ENCODE measurements at regions not wholly inside any gene's neighbourhood (a gene's known extent, or its start where the extent isn't known, plus 50 kb on each side); places are given as distances from the start of the nearest gene placed in this dataset.

DNA sequence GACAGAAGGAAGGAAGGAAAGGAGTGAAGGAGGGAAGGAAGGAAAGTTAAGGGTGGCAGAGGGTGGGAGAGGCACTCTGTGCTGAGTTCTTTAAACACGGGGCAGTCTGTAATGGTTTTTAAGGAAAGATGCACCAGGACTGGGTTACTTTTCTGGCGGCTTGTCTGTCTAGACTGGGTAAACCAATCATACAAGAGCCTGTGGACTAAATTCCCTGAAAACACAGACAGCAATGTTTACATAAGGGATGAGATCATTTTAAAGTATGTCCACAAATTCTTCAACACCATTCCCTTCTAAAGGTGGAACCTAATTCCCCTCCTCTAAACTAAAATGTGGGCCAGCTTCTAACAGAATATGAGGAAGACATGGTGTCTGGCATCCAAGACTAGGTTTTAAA is 235.5 kb upstream of the IGF1R start:
- Mint-ChIP-seq H3K27me3 (no peaks in the 10 kb centered on the region), H3K4me3 (no peak overlapping the region), H3K9me3 (peaks cover 3% of the 10 kb centered on the region in 3 donors), H3K4me1 (no peaks in the 10 kb centered on the region), H3K27ac (peak overlapping the region in 1 of 3 donors; percentile 4), H3K36me3 (no peaks in the 10 kb centered on the region)

DNA sequence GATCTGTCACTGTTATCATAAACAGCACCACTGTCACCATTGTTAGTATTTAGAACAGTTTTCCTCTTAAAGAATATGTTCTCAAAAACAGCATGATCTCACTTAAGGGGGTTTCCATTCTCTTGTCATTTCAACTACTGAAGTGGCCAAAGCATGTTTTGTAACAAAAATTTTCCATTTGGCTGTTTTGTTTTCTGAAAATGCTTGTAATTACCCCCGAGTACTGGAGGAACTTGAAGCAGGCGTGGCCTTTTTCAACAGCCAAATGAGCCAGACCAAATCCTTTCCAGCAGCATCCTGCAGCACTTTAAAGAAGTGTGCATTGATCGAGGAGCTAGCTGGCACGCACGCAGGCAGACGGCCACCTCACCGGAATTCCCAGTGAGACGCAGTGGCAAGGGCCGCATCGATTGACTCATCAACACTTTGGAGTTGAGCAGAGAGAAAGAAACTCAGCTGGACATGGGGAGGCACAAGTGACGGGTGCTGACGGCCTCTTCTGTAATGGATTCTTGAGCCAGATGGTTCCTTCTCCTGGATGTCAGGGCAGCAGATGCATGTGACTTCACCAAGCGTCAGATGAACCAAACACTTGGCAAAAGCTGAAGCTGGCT is 234.3 kb upstream of the IGF1R start:
- H3K27ac Mint-ChIP-seq, result no peak overlapping the region
- H3K9me3 Mint-ChIP-seq, result peaks cover 3% of the 10 kb centered on the region in 3 donors
- H3K4me3 Mint-ChIP-seq, result no peak overlapping the region
- H3K4me1 Mint-ChIP-seq, result no peaks in the 10 kb centered on the region
- H3K27me3 Mint-ChIP-seq, result no peaks in the 10 kb centered on the region
- no peaks in the 10 kb centered on the region for H3K36me3 Mint-ChIP-seq

DNA sequence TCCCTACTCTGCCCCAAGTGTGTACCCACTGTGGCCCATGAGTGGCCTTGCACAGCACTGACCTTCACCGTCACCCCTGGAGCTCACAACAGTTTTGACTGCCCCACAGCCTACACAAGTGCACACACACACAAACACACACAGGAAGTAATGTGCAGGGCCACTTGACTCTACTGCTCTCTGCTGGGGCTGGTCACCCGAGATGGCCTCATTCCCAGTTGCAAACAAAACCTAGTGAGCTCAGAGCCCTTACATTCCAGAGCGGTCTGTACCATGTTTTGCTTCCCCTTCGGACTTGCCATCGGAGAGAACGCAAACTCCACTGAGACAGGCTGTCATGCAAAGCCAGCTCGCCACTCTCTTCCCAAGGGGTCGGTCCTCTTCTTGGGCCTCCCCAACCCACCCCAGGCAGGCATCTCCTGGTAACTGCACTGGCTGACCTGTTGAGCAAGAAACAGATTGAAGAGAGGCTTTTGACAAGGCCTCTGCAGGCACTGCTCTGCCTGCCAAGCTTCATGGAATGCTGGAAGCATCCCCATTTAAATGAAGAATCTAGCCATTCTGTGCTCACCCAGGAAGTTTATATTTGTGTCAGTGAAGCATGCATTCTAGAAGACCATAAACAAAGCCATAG is 232.0 kb upstream of the IGF1R start:
- Mint-ChIP-seq H3K36me3 (no peaks in the 10 kb centered on the region), H3K27ac (no peak overlapping the region), H3K27me3 (peaks cover 4% of the 10 kb centered on the region), H3K4me1 (peaks cover 0 to 3% (median 3%) of the 10 kb centered on the region in 3 donors), H3K4me3 (no peak overlapping the region), H3K9me3 (peaks cover 0 to 3% (median 3%) of the 10 kb centered on the region in 3 donors)

DNA sequence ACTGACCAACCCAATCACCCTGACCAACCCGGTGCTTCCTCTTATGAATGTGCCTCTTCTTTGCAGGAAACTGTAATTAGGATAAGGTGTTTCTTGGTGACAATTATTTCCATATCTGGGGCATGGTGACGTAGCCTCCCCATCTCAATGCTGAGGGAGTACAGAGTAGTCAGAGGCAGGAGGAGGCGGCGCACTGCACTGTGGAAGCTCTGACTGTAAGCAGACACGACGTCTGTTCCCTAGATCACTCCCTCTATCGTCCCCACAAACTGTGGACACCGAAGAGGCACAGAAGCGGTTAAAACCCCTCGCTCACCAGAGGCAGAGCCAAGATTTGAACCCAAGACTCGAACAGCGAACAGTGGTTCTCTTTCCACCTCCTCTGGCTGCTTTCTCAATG is 231.0 kb upstream of the IGF1R start:
- Mint-ChIP-seq H3K4me3 (no peak overlapping the region), H3K36me3 (no peaks in the 10 kb centered on the region), H3K4me1 (peaks cover 0 to 3% (median 3%) of the 10 kb centered on the region in 3 donors), H3K27ac (no peak overlapping the region), H3K9me3 (peaks cover 0 to 3% (median 3%) of the 10 kb centered on the region in 3 donors), H3K27me3 (peaks cover 11% of the 10 kb centered on the region)

DNA sequence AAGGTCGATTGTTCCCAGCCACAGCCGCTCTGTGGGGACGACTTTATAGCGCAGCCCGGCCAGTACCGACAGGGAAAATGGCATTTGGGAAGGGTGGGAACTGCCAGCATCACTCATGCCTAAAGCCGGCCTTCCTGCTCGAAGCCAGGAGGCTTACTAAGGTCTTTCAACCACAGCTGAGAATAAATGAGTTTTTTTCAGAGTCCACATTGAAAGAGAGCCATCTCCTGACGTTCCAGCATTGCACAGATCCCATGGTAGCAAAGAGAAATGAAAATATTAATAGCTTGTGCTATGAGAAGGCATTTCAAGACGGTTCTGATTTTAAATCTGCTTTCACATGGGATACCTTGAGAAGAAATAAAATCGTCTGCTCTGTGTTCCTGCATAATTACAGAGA is 230.2 kb upstream of the IGF1R start:
- no peaks in the 10 kb centered on the region for H3K36me3 Mint-ChIP-seq
- no peak overlapping the region for H3K4me3 Mint-ChIP-seq
- no peak overlapping the region for H3K27ac Mint-ChIP-seq
- peaks cover 0 to 3% (median 3%) of the 10 kb centered on the region in 3 donors for H3K4me1 Mint-ChIP-seq
- peaks cover 11% of the 10 kb centered on the region for H3K27me3 Mint-ChIP-seq
- H3K9me3 Mint-ChIP-seq, result peaks cover 0 to 3% (median 3%) of the 10 kb centered on the region in 3 donors

DNA sequence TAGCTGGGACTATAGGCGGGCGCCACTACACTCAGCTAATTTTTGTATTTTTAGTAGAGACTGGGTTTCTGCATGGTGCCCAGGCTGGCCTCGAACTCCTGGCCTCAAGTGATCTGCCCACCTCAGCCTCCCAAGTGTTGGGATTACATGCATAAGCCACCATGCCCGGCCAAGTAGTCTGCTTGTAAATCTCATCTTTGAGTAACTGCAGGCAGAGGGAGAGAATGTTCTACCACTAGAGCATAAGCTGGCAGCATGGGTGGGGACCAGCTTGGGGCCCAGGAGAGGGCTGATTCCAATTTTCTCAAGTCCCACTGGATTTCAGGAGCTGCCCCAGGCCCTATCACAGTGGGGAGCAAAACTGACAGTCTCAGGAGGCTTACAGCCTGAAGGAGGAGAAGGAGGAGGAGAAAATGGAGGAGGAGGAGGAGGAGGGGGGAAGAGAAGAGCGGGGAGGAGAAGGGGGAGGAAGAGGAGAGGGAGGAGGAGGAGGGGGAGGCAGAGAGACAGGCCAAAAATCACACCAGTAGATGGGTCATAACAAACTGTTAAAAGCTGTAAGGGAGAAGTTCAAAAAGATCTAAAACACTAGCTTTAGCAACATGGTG is 229.1 kb upstream of the IGF1R start:
- Mint-ChIP-seq H3K27me3 (peaks cover 11% of the 10 kb centered on the region), H3K4me3 (no peak overlapping the region), H3K27ac (no peak overlapping the region), H3K36me3 (no peaks in the 10 kb centered on the region), H3K4me1 (peaks cover 0 to 3% (median 3%) of the 10 kb centered on the region in 3 donors), H3K9me3 (peaks cover 0 to 3% (median 0%) of the 10 kb centered on the region in 3 donors)

DNA sequence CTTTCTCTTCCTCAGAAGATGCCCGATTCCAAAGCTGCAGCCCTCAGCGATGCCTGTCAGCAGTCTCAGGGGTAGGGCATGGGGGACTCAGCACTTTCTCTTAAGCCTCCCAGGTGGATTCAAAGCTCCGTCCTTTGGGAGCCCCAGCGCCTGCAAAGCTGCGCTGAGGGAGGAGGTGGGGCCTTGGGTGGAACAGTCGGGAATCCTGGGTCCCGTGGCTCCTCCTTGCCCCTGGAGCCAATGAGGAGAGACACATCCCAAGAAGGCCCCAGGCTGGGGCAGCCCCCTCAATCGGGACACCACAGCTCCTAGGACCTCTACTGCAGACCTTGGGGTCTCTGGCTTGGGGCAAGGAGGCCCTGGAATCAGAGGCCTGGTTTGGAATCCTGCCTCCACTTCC is 227.5 kb upstream of the IGF1R start:
- peaks cover 0 to 3% (median 3%) of the 10 kb centered on the region in 3 donors for H3K4me1 Mint-ChIP-seq
- no peaks in the 10 kb centered on the region for H3K36me3 Mint-ChIP-seq
- peaks cover 14% of the 10 kb centered on the region for H3K27me3 Mint-ChIP-seq
- no peak overlapping the region for H3K27ac Mint-ChIP-seq
- peaks cover 0 to 3% (median 0%) of the 10 kb centered on the region in 3 donors for H3K9me3 Mint-ChIP-seq
- H3K4me3 Mint-ChIP-seq, result peak overlapping the region in 2 of 4 donors; percentile 41 to 43

DNA sequence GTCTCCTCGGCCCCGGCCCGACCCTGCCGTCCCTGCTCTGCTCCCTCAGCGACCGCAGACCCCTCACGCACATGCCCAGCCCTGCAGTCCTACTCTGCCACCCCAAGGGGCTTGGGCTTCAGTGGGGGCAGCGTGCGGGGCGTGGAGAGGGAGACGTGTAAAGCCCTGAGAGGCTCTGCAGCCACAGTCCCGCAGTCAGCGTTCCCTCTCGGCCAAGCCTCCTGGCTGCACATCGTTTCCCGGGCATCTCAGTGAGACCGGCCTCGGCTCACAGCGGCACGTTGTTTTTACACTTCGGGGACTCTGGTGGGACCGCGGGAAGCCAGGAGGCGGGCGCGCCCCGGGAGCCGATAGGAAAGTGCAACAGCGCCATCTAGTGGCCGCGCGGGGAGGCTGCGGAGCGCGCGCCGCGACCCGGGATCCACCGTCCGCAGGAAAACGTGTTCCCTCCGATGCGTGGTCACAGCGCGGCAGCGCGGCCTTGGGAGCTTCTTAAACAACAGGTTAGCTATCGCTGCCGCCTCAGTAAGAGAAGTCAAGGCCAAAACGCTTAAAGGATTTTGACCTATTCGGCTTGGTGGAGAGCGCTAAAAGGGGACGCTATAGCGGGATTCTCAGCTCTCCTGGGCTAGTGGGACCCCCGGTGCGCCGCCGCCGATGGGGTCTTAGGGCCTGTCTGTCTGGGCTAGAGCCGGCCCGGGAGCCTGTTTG is 226.8 kb upstream of the IGF1R start:
- Mint-ChIP-seq H3K9me3 (no peaks in the 10 kb centered on the region), H3K27me3 (peaks cover 14% of the 10 kb centered on the region), H3K27ac (no peak overlapping the region)

DNA sequence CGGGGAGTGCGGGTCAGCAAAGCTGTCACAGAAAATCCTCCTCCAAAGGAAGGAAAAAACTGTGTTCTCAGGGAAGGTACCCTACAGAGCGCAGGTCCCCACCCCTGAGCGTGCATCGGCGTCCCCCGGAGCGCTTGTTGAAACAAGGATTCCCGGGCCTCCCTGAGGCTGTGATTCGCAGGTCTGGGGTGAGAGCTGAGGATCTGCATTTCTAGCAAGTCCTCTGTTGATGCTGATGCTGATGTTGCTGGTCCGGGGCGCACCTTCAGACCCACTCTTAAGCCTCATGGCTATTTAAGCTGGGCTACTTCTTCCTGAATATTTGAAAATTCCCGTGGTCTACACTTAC is 226.2 kb upstream of the IGF1R start:
- Mint-ChIP-seq H3K27ac (no peak overlapping the region), H3K4me1 (peaks cover 0 to 3% (median 3%) of the 10 kb centered on the region in 3 donors), H3K27me3 (peaks cover 14% of the 10 kb centered on the region), H3K4me3 (peak overlapping the region in 1 of 4 donors; percentile 77), H3K9me3 (no peaks in the 10 kb centered on the region), H3K36me3 (no peaks in the 10 kb centered on the region)

More for the DNA sequence above, 226.8 kb upstream of the IGF1R start:
- Mint-ChIP-seq H3K36me3 (no peaks in the 10 kb centered on the region), H3K4me1 (peaks cover 0 to 3% (median 3%) of the 10 kb centered on the region in 3 donors), H3K4me3 (peak overlapping the region in 3 of 4 donors; percentile 9 to 65 (median 16))

DNA sequence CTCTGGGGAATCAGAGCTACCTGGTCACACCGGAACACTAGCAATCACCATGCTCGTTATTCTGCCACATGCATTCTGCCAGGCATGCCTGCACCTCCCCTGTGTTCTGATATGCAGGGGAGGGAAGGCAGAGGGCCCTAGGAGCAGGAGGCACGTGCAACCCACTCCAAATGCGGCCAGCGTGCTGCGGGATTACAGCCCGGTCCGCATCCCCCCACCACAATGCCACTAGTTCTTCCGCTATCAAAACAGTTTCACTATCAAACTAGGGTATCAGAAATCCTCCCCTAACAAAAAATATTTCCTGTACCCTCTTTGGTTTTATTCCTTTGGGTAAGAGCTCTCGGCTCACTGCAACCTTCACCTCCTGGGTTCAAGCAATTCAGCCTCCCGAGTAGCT is 223.2 kb upstream of the IGF1R start:
- peaks cover 33% of the 10 kb centered on the region for H3K27me3 Mint-ChIP-seq
- no peak overlapping the region for H3K27ac Mint-ChIP-seq
- no peaks in the 10 kb centered on the region for H3K9me3 Mint-ChIP-seq
- H3K4me3 Mint-ChIP-seq, result no peak overlapping the region
- H3K4me1 Mint-ChIP-seq, result peaks cover 0 to 7% (median 3%) of the 10 kb centered on the region in 3 donors
- H3K36me3 Mint-ChIP-seq, result no peaks in the 10 kb centered on the region

DNA sequence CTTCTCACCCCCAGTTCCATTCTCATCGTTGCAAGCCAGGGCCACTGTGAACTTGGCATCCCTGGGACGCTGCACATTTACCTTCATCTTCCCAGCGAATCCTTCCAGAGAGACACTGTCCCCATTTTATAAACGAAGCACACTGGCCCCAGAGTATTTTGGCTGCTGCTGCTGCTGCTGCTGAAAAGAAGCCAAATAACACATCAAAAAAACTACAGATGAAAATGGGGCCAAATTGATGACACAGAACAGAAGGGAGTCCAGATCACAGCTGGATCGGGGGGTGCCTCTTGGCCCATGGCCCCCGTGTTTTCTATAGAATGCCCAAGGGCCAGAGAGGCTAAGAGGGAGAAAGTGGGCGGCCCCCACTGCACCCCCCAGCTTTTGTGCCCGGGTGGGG is 221.0 kb upstream of the IGF1R start:
- no peak overlapping the region for H3K4me3 Mint-ChIP-seq

DNA sequence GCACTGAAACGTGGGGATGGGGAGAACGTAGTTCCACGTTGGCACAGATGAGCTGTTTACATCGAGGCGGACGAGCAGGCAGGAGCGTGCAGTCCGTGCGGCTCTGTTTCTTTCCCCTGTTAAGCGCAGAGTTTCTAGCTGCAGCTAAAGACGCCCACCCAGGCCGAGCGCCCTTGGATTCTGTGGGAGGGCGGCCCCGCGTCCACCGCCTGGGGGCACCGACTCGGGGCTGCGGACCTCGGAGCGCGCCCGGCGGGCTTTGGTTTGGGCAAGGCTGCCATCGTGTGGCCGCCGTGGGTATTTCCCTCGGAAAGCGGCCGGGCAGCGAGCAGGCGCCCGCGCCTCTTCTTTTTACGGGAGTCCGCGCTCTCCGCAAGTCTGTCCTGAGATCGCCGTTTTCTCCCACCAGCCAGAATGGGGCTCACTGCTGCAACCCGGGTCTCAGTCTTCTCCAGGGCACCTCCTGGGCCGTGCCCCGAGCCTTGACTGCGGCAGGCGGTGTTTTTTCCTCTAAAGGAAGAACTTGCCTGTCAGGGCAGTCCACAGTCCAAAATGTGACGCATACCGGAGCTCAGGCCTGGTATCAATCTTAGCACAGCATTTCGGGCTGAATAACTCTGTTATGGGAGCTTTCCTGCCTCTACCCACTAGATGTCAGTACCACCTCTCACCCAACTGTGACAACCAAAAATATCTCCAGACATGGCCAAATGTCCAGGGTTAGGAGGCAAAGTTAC is 219.9 kb upstream of the IGF1R start:
- Mint-ChIP-seq H3K27ac (peak overlapping the region in 1 of 3 donors; percentile 59), H3K4me1 (peaks cover 0 to 4% (median 0%) of the 10 kb centered on the region in 3 donors), H3K4me3 (peak overlapping the region in 2 of 4 donors; percentile 65 to 67), H3K9me3 (no peaks in the 10 kb centered on the region), H3K36me3 (no peaks in the 10 kb centered on the region), H3K27me3 (peaks cover 24% of the 10 kb centered on the region)

More for the DNA sequence above, 221.0 kb upstream of the IGF1R start:
- Mint-ChIP-seq H3K27ac (no peak overlapping the region), H3K36me3 (no peaks in the 10 kb centered on the region), H3K27me3 (peaks cover 24% of the 10 kb centered on the region), H3K4me1 (peaks cover 0 to 4% (median 0%) of the 10 kb centered on the region in 3 donors), H3K9me3 (no peaks in the 10 kb centered on the region)

DNA sequence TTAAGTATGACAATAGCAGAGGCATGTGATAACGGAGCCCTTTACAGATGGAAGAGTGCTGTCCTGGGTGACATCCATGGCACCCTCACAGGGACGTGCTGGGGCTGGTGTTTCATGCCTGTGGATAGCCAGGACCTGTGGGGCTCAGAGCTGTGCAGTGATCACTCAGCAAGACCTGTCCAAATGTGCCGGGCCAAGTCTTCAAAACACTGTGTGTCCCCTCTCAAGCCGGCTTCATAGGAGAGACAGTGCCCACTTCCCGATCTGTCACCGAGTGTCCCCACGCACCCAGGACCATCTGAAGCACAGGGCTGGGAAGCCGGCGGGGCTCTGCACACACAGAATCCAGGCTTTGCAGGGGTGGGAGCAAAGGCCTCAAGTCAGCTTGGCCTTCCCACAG is 217.2 kb upstream of the IGF1R start:
- Mint-ChIP-seq H3K4me3 (no peak overlapping the region), H3K4me1 (peaks cover 0 to 4% (median 1%) of the 10 kb centered on the region in 3 donors), H3K36me3 (no peaks in the 10 kb centered on the region), H3K27me3 (peaks cover 24% of the 10 kb centered on the region), H3K9me3 (no peaks in the 10 kb centered on the region), H3K27ac (no peak overlapping the region)

DNA sequence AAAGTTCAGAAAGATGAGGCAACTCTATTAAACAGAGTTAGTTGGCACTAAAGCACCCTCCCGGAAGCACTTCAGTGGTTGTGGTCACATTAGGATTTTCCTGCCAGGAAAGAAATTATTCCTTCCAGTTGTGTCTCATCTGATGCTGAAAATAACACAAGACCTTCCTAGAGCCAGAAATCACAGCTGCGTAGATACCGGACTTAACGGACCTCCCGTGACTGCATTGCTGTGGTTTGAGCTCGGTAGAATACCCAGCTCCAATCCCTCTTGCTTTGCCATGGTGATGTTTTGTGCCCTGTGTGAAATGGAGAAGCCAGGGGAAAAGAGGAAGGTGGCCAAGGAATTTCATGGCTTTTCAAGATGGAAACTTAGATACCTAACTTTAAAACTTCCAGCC is 215.0 kb upstream of the IGF1R start:
- Mint-ChIP-seq H3K27ac (no peak overlapping the region), H3K36me3 (no peaks in the 10 kb centered on the region), H3K9me3 (peaks cover 0 to 2% (median 0%) of the 10 kb centered on the region in 3 donors), H3K27me3 (peaks cover 20% of the 10 kb centered on the region), H3K4me3 (no peak overlapping the region), H3K4me1 (peaks cover 0 to 4% (median 1%) of the 10 kb centered on the region in 3 donors)
